ENCODE measurements at regions not wholly inside any gene's neighbourhood (a gene's known extent, or its start where the extent isn't known, plus 50 kb on each side); places are given as distances from the start of the nearest gene placed in this dataset.

DNA sequence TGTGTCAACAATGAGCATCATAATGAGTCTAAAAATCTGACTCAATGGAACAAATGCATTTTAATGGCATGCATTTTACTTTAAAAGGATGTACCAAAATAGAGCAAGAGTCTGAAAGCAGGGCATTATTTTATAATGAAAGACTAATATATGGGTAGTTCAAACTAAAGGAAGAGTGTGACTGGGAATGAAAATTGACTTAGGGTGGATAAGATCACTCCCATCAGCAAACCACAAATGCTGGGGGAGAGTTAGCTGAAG lies 114.7 kb downstream of the SOX4 start:
- TF ChIP-seq EGR1 (IDR thresholded peaks at IDR 0.05) (no peak), TCF12 (IDR thresholded peaks at IDR 0.05; ENCODE audit: low read depth) (no peak), YY1 (IDR thresholded peaks at IDR 0.05; ENCODE audit: low read depth) (no peak), TEAD4 (IDR thresholded peaks at IDR 0.05) (no peak), NFIC (IDR thresholded peaks at IDR 0.05) (no peak), CREB1 (IDR thresholded peaks at IDR 0.05; ENCODE audit: low read depth) (no peak)

DNA sequence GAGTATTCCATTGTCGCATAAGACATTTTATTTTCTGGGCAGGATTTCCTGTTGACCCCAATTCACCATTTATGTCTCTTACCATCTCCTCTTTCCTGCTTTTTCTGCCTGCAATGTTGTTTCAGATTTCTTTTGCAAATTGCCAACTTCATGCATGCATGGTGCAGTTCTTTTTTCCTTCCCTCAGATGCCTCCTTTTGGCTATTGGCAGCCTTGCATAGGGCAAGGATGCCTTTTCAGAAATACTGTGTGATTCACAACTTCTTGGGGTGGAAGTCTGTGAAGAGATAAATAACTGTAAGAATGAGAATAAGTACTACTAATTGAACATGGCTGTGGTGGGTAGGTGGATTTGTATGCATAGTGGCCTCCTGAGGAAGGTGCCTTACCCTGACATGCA lies 116.7 kb downstream of the SOX4 start:
- TF ChIP-seq FOXM1 (IDR thresholded peaks at IDR 0.05; ENCODE audit: borderline replicate concordance, low read depth) (no peak), ZBTB7A (IDR thresholded peaks at IDR 0.05; ENCODE audit: low read depth) (no peak)

DNA sequence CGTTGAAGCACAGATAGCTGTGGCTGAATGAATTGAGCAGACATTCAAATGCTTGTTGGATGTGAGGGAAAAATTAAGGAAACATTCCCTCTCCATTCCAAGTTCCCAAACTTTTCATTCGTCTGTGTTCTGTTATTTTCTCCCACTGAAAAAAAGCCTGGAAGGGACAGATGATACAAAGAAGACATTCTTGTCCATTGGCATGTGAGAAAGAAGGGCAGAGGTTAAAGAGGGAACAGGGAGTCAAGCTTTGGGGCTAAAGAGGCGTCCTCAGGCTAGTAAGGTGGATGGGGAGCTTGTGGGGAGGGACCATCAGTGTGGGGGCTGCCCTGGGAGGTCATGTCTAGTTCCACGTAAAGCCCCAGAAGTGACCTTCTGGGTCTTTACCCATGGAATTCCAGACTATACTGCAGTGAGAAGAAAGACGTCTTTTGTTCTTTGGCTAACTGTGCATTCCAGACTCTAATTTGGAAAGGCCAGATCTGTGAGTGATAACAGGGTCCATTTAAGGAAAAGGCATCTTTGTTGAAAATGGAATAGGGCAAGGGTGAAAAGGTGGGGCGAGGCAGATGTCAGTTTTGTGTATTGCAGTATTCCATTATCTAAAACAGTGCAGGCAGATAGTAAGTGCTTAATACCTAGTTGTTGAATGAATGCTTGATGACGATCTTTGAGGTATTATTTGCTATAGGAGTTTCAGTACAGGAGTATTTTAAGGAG lies 117.5 kb downstream of the SOX4 start:
- TF ChIP-seq EP300 (IDR thresholded peaks at IDR 0.05; ENCODE audit: borderline replicate concordance) (no peak), YY1 (IDR thresholded peaks at IDR 0.05; ENCODE audit: low read depth) (no peak)

- TF ChIP-seq EP300 (IDR thresholded peaks at IDR 0.05; ENCODE audit: borderline replicate concordance) (no peak), TEAD4 (IDR thresholded peaks at IDR 0.05) (no peak)
Observed at GRCh38 chr6:21712213-21712612, 118.7 kb downstream of the SOX4 start.

DNA sequence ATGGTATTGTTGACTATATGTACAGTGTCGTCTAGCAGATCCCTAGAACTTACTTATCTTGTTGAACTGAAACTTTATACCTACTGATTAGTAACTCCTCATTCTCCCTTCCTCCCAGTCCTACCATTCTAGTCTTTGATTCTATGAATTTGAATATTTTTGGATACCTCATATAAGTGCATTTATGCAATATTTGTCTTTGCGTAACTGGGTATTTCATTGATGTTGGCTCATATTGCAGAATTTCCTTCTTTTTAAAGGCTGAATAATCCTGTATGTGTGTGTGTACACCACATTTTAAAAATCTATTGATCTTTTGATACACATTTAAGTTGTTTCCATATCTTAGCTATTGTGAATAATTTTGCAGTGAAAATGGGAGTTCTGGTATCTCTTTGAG lies 119.9 kb downstream of the SOX4 start:
- TF ChIP-seq EGR1 (IDR thresholded peaks at IDR 0.05) (no peak), CEBPB (IDR thresholded peaks at IDR 0.05) (no peak), ZBTB7A (IDR thresholded peaks at IDR 0.05; ENCODE audit: low read depth) (no peak), TEAD4 (IDR thresholded peaks at IDR 0.05) (no peak), FOXM1 (IDR thresholded peaks at IDR 0.05; ENCODE audit: borderline replicate concordance, low read depth) (no peak), MAX (IDR thresholded peaks at IDR 0.05) (no peak), TCF12 (IDR thresholded peaks at IDR 0.05; ENCODE audit: low read depth) (no peak), USF1 (IDR thresholded peaks at IDR 0.05) (no peak), REST (IDR thresholded peaks at IDR 0.05; ENCODE audit: low read depth) (no peak), EP300 (IDR thresholded peaks at IDR 0.05; ENCODE audit: borderline replicate concordance) (no peak), TAF1 (IDR thresholded peaks at IDR 0.05; ENCODE audit: low read depth) (no peak), YY1 (IDR thresholded peaks at IDR 0.05; ENCODE audit: low read depth) (no peak), RAD21 (IDR thresholded peaks at IDR 0.05; ENCODE audit: low read depth) (no peak), NFIC (IDR thresholded peaks at IDR 0.05) (no peak), CREB1 (IDR thresholded peaks at IDR 0.05; ENCODE audit: low read depth) (no peak)

- TF ChIP-seq REST (IDR thresholded peaks at IDR 0.05; ENCODE audit: low read depth) (no peak), CREB1 (IDR thresholded peaks at IDR 0.05; ENCODE audit: low read depth) (no peak), NFIC (IDR thresholded peaks at IDR 0.05) (no peak), ZBTB7A (IDR thresholded peaks at IDR 0.05; ENCODE audit: low read depth) (no peak), EGR1 (IDR thresholded peaks at IDR 0.05) (no peak), TCF12 (IDR thresholded peaks at IDR 0.05; ENCODE audit: low read depth) (no peak), TAF1 (IDR thresholded peaks at IDR 0.05; ENCODE audit: low read depth) (no peak), EP300 (IDR thresholded peaks at IDR 0.05; ENCODE audit: borderline replicate concordance) (no peak), CEBPB (IDR thresholded peaks at IDR 0.05) (no peak), MAX (IDR thresholded peaks at IDR 0.05) (no peak), TEAD4 (IDR thresholded peaks at IDR 0.05) (no peak), USF1 (IDR thresholded peaks at IDR 0.05) (no peak), YY1 (IDR thresholded peaks at IDR 0.05; ENCODE audit: low read depth) (no peak), FOXM1 (IDR thresholded peaks at IDR 0.05; ENCODE audit: borderline replicate concordance, low read depth) (no peak), RAD21 (IDR thresholded peaks at IDR 0.05; ENCODE audit: low read depth) (no peak)
Observed at GRCh38 chr6:21715180-21715579, 121.6 kb downstream of the SOX4 start.

DNA sequence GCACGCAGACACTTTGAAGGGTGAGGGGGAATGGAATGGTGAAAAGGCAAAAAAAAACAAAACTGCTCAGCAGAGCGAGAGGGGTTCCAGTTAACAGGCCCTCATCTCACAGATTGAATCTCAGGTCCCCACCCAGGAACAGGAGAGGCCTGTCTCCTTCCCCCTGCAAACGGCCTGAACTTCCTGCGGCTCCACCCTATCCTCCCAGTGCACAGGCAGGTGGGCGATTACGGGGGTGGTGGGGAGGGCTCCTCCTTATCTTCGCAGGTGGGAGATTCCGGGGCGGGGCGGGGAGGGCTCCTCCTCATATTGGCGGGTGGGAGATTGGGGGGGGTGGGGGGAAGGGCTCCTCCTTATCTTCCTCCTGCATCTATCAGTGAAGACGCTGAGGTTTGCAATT lies 129.0 kb downstream of the SOX4 start:
- TF ChIP-seq EP300 (IDR thresholded peaks at IDR 0.05; ENCODE audit: borderline replicate concordance) (no peak), TEAD4 (IDR thresholded peaks at IDR 0.05) (no peak), TCF12 (IDR thresholded peaks at IDR 0.05; ENCODE audit: low read depth) (no peak), MAX (IDR thresholded peaks at IDR 0.05) (no peak), CREB1 (IDR thresholded peaks at IDR 0.05; ENCODE audit: low read depth) (no peak), TAF1 (IDR thresholded peaks at IDR 0.05; ENCODE audit: low read depth) (no peak), FOXM1 (IDR thresholded peaks at IDR 0.05; ENCODE audit: borderline replicate concordance, low read depth) (no peak), ZBTB7A (IDR thresholded peaks at IDR 0.05; ENCODE audit: low read depth) (no peak), CEBPB (IDR thresholded peaks at IDR 0.05) (no peak), USF1 (IDR thresholded peaks at IDR 0.05) (no peak), NFIC (IDR thresholded peaks at IDR 0.05) (no peak), YY1 (IDR thresholded peaks at IDR 0.05; ENCODE audit: low read depth) (no peak), REST (IDR thresholded peaks at IDR 0.05; ENCODE audit: low read depth) (no peak), EGR1 (IDR thresholded peaks at IDR 0.05) (no peak)
